Left cardiac atrium (tissue), 4 donors: ENCODE measurements at regions not wholly inside any gene's neighbourhood (a gene's known extent, or its start where the extent isn't known, plus 50 kb on each side); places are given as distances from the start of the nearest gene placed in this dataset.
A peak's percentile ranks its signal among the peaks of the same experiment; 100 is the strongest.
"Not testable (repeated sequence)": the region's sequence is repeated elsewhere in the genome, so short reads cannot be mapped to it uniquely, and the experiment has no call there.

Experiments used
- ATAC-seq, 2 donors: fragments of 200-7000 bp; cut with Tn5 transposase; one replicate each; pipeline ENCODE4 v1.9.1; 2020; ENCODE audit warnings: mild to moderate bottlenecking in 2 of 2, moderate library complexity in 2 of 2
- DNase-seq: peaks from one replicate; pipeline ENCODE4 v3.0.0-alpha.2; 2020
- intact Hi-C, 2 donors: fragments of 100-400 bp; cut with DNase I; formaldehyde crosslinking; loops; one replicate each; pipeline versions ENCODE4 v1.14.1 to v1.15.1; 2022 to 2023
- donor health status: DM: no; HTN: yes; CAD: no.
- donor health status: DM: no; HTN: yes; CAD: no; lungs with severe emphysema.
- donor health status: DM: yes; HTN: yes; CAD: no.
- donor health status: Dilated cardiomyopathy.

DNA sequence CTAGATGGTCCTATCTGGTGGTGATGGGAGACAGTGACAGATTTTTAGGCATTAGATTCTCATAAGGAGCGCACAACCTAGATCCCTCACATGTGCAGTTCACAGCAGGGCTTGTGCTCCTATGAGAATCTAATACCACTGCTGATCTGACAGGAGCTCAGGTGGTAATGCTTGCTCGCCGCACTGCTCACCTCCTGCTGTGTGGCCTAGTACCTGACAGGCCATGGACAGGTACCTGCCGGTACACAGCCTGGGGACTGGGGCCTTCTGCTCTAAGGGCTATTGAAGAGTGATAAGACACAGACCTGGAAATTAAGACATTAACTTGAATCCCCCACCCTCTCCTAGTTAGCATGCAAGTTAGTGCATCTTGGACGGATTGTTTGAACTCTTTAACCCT lies 64.4 kb downstream of the KLRB1 start:
- intact Hi-C loops, ATAC-seq, DNase-seq: not testable (repeated sequence)

DNA sequence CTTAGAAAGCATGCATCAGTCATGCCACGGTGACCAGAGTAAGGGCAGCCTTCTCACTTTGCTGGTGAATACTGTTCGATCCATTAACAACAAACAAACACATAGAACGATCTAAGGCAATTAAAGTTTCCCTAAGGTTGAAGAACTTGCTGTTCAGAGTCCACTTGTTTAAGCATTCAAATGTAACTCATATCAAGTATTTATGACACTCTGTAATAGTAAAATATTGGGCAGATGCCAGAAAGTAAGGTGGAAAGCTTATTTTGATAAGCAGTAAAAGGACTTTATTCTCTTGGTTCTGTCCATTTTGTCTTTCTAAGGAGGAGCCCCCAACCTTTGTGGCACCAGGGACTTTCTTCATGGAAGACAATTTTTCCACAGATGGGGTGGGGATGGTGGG lies 64.9 kb downstream of the KLRB1 start:
- ATAC-seq, DNase-seq, intact Hi-C loops: not testable (repeated sequence)

DNA sequence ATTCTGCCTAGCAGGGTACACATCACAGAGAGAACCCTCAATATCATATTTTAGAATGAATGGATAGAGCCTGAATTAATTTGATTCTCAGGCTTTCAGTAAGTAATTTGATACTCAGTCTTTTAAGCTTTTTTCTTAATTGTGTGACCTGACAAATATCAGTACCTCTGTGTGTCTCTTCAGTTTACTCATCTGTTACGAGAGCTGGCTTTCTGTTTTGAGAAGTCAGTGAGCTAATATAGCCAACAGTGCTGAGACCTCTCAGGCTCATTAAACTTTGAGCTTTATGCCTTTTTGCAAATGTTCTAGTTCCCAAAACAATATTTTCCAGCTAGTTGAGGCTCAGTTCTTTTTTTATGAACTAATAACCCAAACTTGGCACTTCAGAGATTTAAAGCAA lies 91.8 kb downstream of the KLRB1 start:
- intact Hi-C loops, ATAC-seq, DNase-seq: not testable (repeated sequence)

DNA sequence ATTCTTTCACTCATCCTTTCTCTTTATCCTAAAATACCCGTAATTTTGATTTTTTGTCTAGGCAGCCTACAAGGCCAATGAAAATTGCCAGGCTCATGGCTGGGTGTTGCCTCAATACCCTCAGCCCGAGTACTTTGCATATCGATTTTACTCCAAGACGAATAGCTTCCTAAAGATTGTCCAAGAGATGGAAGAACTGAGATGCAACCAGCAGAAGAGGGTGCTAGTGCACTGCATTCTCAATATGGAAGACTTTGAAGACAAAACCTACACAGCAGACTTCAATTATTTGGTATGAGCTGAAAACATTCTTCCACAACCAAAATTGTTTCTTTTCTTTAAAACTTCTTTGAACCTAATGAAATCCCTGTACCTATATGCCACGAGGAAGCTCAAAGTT lies 95.0 kb downstream of the KLRB1 start:
- DNase-seq, intact Hi-C loops, ATAC-seq: not testable (repeated sequence)

DNA sequence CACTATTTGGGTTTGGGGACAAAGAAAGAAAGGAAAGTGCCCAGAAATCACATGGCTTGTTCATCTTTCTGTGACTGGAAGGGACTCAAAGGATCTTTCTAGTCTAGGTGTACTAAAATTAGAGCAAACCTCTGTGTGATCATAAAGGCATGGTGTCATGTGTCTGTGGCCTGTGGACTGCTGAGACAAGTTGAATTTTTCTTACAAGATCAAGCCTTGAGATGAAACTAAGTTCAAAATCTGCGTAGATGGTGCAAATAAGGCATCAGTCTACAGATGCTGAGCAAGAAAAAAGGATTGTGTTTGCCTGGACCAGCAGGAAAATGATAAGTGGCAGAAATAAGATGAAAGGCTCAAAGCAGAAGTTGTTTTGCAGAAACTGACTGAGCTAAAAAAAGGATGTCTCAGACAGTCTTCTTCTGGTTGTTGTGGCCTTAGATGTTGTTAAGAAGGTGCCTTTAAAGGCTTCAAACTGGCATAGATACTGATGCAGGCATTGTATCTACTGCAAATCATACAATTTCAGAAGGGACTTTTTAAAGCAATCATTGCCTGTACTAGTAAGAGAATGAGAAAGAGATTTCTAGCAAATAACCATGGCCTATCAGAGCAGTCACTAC lies 97.2 kb downstream of the KLRB1 start:
- intact Hi-C loops, DNase-seq: not testable (repeated sequence)

DNA sequence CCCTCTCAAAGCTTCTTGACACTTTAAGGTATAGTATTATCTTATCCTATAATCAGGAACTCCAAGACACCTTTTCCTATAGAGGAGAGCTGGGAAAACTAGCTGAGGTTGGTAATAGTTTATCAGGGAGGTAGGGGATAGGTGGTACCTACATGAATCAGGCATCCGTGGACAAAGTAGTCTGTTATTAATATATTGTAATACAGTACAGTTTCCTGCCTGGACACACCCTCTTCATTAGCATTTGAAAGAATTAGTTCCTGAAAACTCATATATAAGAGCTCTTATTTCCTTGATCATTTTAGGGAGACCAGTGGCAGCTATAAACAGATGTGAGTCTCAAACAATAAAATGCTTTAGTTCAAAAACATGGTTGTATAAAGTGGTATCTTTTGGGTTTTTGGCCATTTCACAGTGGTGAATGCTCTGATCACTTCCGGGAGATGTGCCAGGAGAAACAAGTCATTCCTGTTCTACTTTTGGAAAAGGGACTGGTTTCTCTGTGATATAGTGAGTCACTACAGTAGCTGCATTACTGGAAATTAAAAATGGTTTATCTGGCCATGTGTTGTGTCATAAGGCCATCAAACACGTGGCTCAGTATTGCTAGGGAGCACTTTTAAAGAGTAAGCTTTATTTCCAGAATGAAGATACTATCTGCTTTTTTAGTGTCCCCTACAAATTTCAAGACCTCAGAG lies 98.1 kb downstream of the KLRB1 start:
- ATAC-seq (no peak), DNase-seq (no peak)
- intact Hi-C loops: no loop called here

More for the DNA sequence above, 97.2 kb downstream of the KLRB1 start:
- not testable (repeated sequence) for ATAC-seq

DNA sequence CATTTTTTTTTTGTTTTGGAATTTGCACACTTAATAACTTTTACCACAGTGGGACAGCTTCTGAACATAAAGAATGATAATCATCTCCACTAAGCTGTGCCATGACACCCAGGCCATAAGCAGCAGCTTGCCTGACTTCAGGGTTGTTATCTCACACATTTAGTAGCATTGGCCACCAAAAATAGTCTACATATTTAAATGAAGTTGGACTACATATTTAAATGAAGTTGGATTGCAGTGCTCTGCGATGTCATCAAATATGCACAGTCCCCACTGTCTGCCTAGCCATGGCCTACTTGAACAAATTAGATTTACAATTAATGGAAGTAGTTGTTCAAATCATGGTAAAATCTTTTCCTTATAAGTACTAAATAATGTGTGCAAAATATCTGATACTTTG lies 101.0 kb downstream of the KLRB1 start:
- no peak for ATAC-seq
- intact Hi-C loops: no loop called here

DNA sequence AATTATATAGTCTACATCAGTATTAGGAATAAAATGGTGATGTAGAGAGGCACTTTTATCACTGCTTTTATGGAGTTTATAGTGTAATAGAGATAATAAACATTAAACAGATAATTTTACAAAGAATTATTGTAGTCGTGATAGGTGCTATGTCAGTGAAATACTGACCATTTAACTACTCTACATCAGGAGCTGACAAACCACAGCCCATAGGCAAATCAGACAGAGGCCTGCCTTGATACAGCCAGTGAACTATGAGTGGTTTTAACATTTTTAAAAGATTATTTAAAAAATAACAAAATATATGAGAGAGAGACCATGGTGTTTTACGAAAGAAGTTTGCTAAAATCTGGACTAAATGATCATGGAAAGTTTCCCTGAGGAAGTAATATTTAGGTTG lies 104.3 kb downstream of the KLRB1 start:
- ATAC-seq, intact Hi-C loops, DNase-seq: not testable (repeated sequence)

More for the DNA sequence above, 101.0 kb downstream of the KLRB1 start:
- no peak for DNase-seq

DNA sequence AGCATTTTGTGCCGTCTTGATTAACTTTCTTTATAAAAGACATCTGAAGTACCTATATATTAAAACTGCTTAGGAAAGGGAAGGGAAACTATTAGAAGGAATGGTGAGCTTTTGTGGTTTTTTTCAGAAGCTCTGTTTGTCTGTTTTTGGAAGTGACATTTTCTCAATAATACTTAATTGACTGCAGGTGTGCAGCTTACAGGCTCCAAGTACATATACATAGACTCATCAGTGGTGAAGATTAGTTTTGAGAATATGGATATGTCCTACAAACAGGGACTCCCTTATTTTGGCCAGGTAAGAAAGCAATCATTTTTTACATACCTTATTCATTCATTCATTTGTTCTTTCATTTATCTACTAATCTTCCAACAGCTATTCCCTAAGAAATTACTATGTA lies 104.9 kb downstream of the KLRB1 start:
- ATAC-seq, intact Hi-C loops, DNase-seq: not testable (repeated sequence)

DNA sequence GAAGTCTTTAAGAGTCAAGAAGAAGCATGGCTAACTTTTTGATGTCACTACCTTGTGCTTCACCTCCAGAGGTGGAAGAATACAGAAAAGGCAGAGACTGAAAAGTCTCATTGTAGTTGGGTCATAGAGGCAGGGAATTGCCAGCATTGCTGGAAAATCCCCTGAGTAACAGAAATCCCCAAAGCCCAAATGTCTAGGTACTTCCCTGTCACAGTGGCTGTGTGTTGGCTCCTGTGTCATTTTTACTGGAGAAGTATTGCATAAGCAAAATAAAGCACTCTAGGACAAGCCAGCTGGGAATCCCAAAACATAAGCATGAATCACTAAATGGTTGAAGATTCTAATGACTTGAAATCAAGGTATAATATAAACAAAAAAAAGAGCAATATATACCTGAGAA lies 114.4 kb downstream of the KLRB1 start:
- ATAC-seq, DNase-seq, intact Hi-C loops: not testable (repeated sequence)

DNA sequence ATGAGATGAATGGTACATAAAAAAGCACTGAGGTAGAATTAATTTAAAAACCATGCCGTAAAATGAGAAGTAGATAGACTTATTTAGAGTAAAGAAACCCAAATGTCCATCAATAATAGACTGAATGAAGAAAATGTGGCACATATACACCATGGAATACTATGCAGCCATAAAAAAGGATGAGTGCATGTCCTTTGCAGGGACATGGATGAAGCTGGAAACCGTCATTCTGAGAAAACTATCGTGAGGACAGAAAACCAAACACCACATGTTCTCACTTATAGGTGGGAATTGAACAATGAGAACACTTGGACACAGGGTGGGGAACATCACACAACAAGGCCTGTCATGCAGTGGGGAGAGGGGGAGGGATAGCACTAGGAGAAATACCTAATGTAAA lies 126.4 kb downstream of the KLRB1 start:
- not testable (repeated sequence) for ATAC-seq

DNA sequence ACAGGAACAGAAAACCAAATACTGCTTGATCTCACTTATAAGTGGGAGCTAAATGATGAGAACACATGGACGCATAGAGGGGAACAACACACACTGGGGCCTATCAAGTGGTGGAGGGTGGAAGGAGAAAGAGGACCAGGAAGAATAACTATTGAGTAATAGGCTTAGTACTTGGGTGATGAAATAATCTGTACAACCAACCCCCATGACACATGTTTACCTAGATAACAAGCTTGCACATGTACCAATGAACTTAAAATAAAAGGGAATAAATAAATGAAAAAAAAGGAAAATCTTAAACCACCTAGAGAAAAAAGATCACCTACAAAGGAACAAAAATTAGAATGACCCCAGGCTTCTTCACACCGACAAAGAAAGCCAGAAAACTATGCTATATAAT lies 133.5 kb downstream of the KLRB1 start:
- intact Hi-C loops: not testable (repeated sequence)

More for the DNA sequence above, 126.4 kb downstream of the KLRB1 start:
- DNase-seq, intact Hi-C loops: not testable (repeated sequence)

DNA sequence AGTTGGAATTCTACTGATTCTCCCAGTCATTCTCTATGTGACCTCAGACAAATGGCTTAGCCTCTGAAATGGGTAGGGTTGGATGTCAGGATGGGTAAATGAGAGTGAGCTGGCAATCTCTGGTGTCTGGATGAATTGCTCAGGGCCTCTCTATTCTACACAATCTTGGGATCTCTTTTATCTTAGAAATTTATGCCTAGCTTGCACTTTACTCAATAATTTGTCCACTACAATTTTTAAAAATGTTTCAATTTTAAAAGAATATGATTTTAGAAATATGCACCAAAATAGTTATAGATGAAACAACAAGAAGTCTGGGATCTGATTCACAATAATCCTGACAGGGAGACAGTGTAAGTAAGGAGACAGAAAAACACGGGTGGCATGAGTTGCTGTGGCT lies 134.1 kb downstream of the KLRB1 start:
- intact Hi-C loops, ATAC-seq, DNase-seq: not testable (repeated sequence)

More for the DNA sequence above, 133.5 kb downstream of the KLRB1 start:
- not testable (repeated sequence) for ATAC-seq, DNase-seq

DNA sequence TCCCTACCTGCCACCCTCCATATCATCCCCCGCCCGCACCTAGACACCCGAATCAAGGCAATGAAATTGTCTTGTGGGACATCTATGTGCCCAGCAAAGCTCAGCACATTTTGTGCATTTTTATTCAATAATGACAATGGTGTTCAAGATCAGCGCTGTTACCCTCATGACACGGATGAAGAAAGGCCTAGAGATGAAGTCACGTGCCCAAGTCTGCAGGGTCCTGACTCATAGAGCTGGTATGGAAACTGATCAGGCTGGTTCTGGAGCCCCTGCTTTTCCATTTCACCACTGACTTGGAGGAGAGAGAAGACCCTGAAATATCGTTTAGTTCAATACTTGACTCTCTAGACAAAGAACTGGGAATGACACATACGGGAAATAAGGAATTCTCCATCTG lies 136.2 kb downstream of the KLRB1 start:
- intact Hi-C loops, DNase-seq, ATAC-seq: not testable (repeated sequence)

DNA sequence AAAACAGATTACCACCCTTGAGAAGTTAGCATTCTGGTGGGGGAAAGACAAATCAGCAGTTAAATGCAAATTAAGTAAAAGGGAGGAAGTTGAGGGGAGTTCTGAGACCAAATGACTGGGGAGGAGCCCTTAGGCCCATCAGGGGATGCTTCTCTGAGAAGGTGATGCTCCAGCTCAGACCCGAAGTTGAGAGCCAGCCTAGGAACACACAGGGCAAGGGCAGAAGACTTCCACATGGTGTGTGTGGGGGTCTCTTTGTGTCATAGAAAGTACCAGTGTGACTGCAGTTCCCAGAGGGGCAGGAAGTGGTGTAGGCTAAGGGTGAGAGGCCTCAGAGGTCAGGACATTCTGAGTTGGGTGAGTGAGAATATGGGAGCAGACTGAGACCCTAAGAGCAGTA lies 137.3 kb downstream of the KLRB1 start:
- ATAC-seq, DNase-seq, intact Hi-C loops: not testable (repeated sequence)

DNA sequence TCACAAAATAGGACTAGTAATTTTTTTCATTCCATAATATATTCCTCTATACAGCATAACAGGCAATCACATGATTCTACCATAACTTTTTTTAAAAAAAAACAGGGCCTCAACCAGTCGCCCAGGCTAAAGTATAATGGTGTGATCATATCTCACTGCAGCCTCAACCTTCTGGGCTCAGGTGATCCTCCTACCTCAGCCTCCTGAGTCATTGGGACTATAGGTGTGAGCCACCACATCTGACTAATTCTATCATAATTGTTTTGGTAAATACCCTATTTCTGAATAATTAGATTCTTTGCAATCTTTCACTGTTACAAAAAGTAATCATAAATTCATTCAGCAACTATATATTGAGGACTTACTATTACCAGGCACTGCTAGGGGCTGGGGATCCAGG lies 137.8 kb downstream of the KLRB1 start:
- intact Hi-C loops, DNase-seq: not testable (repeated sequence)

DNA sequence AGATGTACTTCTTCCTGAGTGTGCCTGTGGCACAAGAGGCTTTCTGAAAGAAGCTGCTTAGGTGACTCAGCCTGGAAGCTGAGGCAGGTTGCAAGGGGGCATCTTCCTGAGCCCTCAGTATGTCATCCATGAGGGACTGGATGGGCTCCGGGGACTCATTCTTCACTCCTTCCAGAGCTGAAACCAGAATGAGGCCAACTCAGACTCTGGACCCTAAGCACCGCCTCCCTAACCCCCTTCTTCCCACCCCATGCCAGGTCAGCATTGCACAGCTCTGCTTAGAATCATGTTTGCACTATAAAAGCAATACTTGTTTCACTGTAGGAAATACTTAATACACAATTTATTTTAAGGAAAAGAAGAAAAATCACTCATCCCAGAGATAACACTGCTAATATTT lies 138.3 kb downstream of the KLRB1 start:
- peak in 1 of 2 donors; percentile 24 for ATAC-seq
- intact Hi-C loops, DNase-seq: not testable (repeated sequence)

More for the DNA sequence above, 137.8 kb downstream of the KLRB1 start:
- ATAC-seq: not testable (repeated sequence)

DNA sequence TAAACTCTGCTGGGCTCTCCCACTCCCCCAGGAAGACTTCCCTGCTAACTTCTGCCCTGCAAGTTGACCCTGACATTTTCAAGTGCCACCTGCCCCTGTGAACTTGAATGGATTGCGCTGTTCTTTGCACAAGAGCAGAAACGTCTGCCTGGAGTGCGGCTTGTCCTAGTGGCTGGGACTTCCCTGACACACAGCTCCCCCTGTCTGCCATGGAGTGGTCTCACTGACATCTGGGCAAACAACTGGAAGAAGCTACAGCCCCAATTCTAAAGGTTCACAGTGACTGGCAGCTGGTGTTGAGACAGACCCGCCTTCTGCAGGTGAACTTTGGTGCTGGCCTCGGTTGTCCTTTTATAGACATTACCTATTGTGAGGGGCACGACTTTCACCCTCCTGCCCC lies 138.7 kb downstream of the KLRB1 start:
- intact Hi-C loops: not testable (repeated sequence)
- peak; percentile 47 to 66 for ATAC-seq
- DNase-seq: peak; percentile 62

DNA sequence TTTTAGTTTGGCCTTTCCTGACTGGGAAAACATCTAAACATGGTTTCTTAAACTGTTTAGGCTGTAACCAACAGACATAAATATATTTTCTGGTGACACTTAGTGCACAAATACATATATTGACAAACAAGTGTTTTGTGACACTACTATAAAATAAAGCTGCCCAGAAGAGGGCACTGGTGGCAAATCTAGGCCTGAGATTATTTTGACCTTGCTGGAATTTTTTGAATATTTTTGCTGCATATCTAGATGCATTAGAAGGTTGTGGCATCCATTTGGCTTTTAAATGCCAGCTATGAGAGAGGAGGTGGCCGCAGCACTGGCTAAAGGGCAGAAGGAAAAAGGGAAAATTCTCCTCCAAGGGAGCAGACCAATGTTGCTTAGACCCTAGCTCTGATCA lies 139.6 kb downstream of the KLRB1 start:
- ATAC-seq, DNase-seq, intact Hi-C loops: not testable (repeated sequence)

DNA sequence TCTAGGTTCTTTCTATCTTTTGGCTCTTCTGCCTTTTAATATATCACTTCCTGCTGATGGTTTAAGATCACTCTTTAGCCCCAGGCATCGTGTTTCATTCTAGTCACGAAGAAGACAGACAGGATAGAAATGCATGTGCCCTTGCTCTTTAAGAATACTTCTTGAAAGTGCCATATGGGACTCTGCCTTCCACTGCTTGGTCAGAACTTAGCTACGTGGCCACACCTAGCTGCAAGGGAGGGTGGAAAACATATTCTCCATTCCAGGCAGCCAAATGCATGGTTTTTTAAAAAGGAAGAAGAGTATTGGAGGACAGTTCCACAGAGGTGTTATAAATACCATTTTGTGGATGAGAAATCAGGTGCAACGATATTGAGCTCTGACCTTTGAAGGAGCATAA lies 143.3 kb downstream of the KLRB1 start:
- intact Hi-C loops: no loop called here
- DNase-seq (no peak), ATAC-seq (no peak)
